MCF 10A (cell line): ENCODE measurements at regions not wholly inside any gene's neighbourhood (a gene's known extent, or its start where the extent isn't known, plus 50 kb on each side); places are given as distances from the start of the nearest gene placed in this dataset.
A peak's percentile ranks its signal among the peaks of the same experiment; 100 is the strongest.

ENCODE experiments used
- BruUV-seq: library from RNA; stranded (reverse); fragments of 400-500 nt; replicated peaks from 2 replicates; lab custom pipeline; 2021; lab: Mats Ljungman, UMichigan
- CTCF ChIA-PET: fragments of 300-600 bp; sonication (Branson Sonifier 250); formaldehyde crosslinking; extraction: SDS; loops from one replicate; lab custom pipeline; 2021; ENCODE audit warnings: antibody characterized with exemption, inconsistent platforms; lab: Yijun Ruan, JAX
- POLR2A ChIA-PET: fragments of 300-600, 350-650 bp; sonication (Branson Sonifier 250); formaldehyde crosslinking; extraction: SDS; loops from one replicate; lab custom pipeline; 2020; ENCODE audit warnings: antibody characterized with exemption, inconsistent platforms; lab: Yijun Ruan, JAX
- DNase-seq: peaks from one replicate; pipeline ENCODE4 v3.0.0-alpha.2; 2018; ENCODE audit not compliant: unreplicated experiment
- H3K27ac Mint-ChIP-seq: one replicate; pipeline ENCODE4 v1.8.0; 2022; ENCODE audit warnings: mild to moderate bottlenecking, low read depth, mixed read lengths; ENCODE audit not compliant: unreplicated experiment
- H3K27me3 Mint-ChIP-seq: one replicate; pipeline ENCODE4 v1.8.0; 2022; ENCODE audit warnings: mixed read lengths; ENCODE audit not compliant: insufficient read depth, unreplicated experiment
- H3K36me3 Mint-ChIP-seq: one replicate; pipeline ENCODE4 v1.8.0; 2022; ENCODE audit warnings: mild to moderate bottlenecking, moderate library complexity, mixed read lengths; ENCODE audit not compliant: insufficient read depth, unreplicated experiment
- H3K4me1 Mint-ChIP-seq: one replicate; pipeline ENCODE4 v1.8.0; 2022; ENCODE audit warnings: mixed read lengths; ENCODE audit not compliant: insufficient read depth, unreplicated experiment
- H3K4me3 Mint-ChIP-seq: one replicate; pipeline ENCODE4 v1.8.0; 2022; ENCODE audit warnings: mild to moderate bottlenecking, moderate library complexity, mixed read lengths; ENCODE audit not compliant: unreplicated experiment
- H3K9me3 Mint-ChIP-seq: one replicate; pipeline ENCODE4 v1.8.0; 2022; ENCODE audit warnings: mixed read lengths; ENCODE audit not compliant: unreplicated experiment
- CTCF ChIP-seq: fragments of 200-600 bp; IDR thresholded peaks from one replicate; pipeline ENCODE4 v1.8.0; 2022; ENCODE audit warnings: antibody characterized with exemption, mild to moderate bottlenecking; ENCODE audit not compliant: unreplicated experiment
- intact Hi-C: fragments of 100-400 bp; cut with micrococcal nuclease; formaldehyde crosslinking; loops from 2 replicates; pipeline ENCODE4 v1.14.1; 2022

- H3K4me1 Mint-ChIP-seq: peaks cover 16% of the 10 kb centered on the region
- ChIA-PET CTCF (no interaction called here), POLR2A (interaction anchor here (0.7 kb wide), 2 partner anchors 10 to 571 kb away, joined by 3 read pairs; no protein-coding TSS in a partner anchor)
- H3K4me3 Mint-ChIP-seq: no peak overlapping the region
- no TSS peak for BruUV-seq
- no peak for DNase-seq
- no peaks in the 10 kb centered on the region for H3K9me3 Mint-ChIP-seq
- no peaks in the 10 kb centered on the region for H3K36me3 Mint-ChIP-seq
- peak overlapping the region; percentile 49 for H3K27ac Mint-ChIP-seq
- TF ChIP-seq CTCF: no peak
- no peaks in the 10 kb centered on the region for H3K27me3 Mint-ChIP-seq
- intact Hi-C loops: loop anchor here (10.0 kb wide), 1 partner anchor 451 kb away; the partner anchor contains the start of gene SOX4
Observed at GRCh38 chr6:22045261-22045912, 251.4 kb downstream of the PRL start.

- DNase-seq: no peak
- POLR2A ChIA-PET: interaction anchor here (0.6 kb wide), 1 partner anchor 744 kb away, joined by 3 read pairs; no protein-coding TSS in a partner anchor
- intact Hi-C loops: loop anchor here (10.0 kb wide), 1 partner anchor 454 kb away; the partner anchor contains the start of gene SOX4
- no TSS peak for BruUV-seq
- Mint-ChIP-seq H3K4me1 (peaks cover 10% of the 10 kb centered on the region), H3K27ac (no peak overlapping the region), H3K9me3 (no peaks in the 10 kb centered on the region), H3K36me3 (no peaks in the 10 kb centered on the region), H3K27me3 (no peaks in the 10 kb centered on the region), H3K4me3 (no peak overlapping the region)
- no peak for TF ChIP-seq CTCF
- CTCF ChIA-PET: no interaction called here
Observed at GRCh38 chr6:22049002-22049401, 247.8 kb downstream of the PRL start.

GRCh38 chr6:22053391-22053997 lies 243.3 kb downstream of the PRL start:
- POLR2A ChIA-PET: interaction anchor here (1.1 kb wide), 1 partner anchor 10 kb away, joined by 3 read pairs; no protein-coding TSS in a partner anchor
- CTCF ChIA-PET: no interaction called here
- Mint-ChIP-seq H3K27me3 (no peaks in the 10 kb centered on the region), H3K9me3 (no peaks in the 10 kb centered on the region), H3K4me3 (no peak overlapping the region), H3K36me3 (peaks cover 5% of the 10 kb centered on the region), H3K4me1 (peaks cover 10% of the 10 kb centered on the region), H3K27ac (no peak overlapping the region)
- TF ChIP-seq CTCF: no peak
- no peak for DNase-seq
- no TSS peak for BruUV-seq
- intact Hi-C loops: no loop called here

GRCh38 chr6:22056398-22056797 lies 240.4 kb downstream of the PRL start:
- ChIA-PET CTCF (interaction anchor here (0.5 kb wide), 1 partner anchor 520 kb away, joined by 3 read pairs; no protein-coding TSS in a partner anchor), POLR2A (no interaction called here)
- BruUV-seq: no TSS peak
- Mint-ChIP-seq H3K36me3 (peaks cover 5% of the 10 kb centered on the region), H3K27me3 (no peaks in the 10 kb centered on the region), H3K4me1 (peaks cover 14% of the 10 kb centered on the region), H3K9me3 (no peaks in the 10 kb centered on the region), H3K4me3 (no peak overlapping the region), H3K27ac (no peak overlapping the region)
- no peak for TF ChIP-seq CTCF
- DNase-seq: no peak
- intact Hi-C loops: no loop called here
